Fibroblast of lung (primary cell): ENCODE measurements at regions not wholly inside any gene's neighbourhood (a gene's known extent, or its start where the extent isn't known, plus 50 kb on each side); places are given as distances from the start of the nearest gene placed in this dataset.
A peak's percentile ranks its signal among the peaks of the same experiment; 100 is the strongest.

ENCODE experiments used
- DNase-seq, 2 donors: peaks; one replicate each; pipeline versions ENCODE4 v3.0.0 to v3.0.0-alpha.2; 2010; ENCODE audit warnings: low read depth in 2 of 2
- H2AFZ ChIP-seq: 2 replicates; pipeline ENCODE4 v1.5.1; 2012; ENCODE audit warnings: low read length, control low read depth, inconsistent platforms
- H3K27ac ChIP-seq: 2 replicates; pipeline ENCODE4 v1.5.1; 2011; ENCODE audit warnings: low read length, control low read depth; ENCODE audit not compliant: insufficient read depth
- H3K27me3 ChIP-seq: 2 replicates; pipeline ENCODE4 v1.5.1; 2011; ENCODE audit warnings: mild to moderate bottlenecking, low read length; ENCODE audit not compliant: control insufficient read depth, insufficient read depth
- H3K36me3 ChIP-seq: 2 replicates; pipeline ENCODE4 v1.5.1; 2011; ENCODE audit warnings: low read length; ENCODE audit not compliant: control insufficient read depth, insufficient read depth
- H3K4me1 ChIP-seq: 2 replicates; pipeline ENCODE4 v1.5.1; 2011; ENCODE audit warnings: low read length; ENCODE audit not compliant: control insufficient read depth, insufficient read depth; ENCODE audit errors: extremely low read depth
- H3K4me2 ChIP-seq: 2 replicates; pipeline ENCODE4 v1.5.1; 2011; ENCODE audit warnings: low read length, control low read depth; ENCODE audit not compliant: insufficient read depth; ENCODE audit errors: extremely low read depth
- H3K4me3 ChIP-seq, 4 experiments: fragments of 200-600 bp in 1 of 4; sonication (generic) in 1 of 4; replicated peaks in 1 of 4; 2 replicates each; pipeline ENCODE4 v1.5.1; 2011 to 2016; ENCODE audit warnings: low read length in 4 of 4, low read depth in 3 of 4, mild to moderate bottlenecking in 3 of 4, control low read depth in 2 of 4, inconsistent platforms in 1 of 4, mixed read lengths in 1 of 4; ENCODE audit not compliant: insufficient read depth in 1 of 4; ENCODE audit errors: control extremely low read depth in 1 of 4
- H3K79me2 ChIP-seq: 2 replicates; pipeline ENCODE4 v1.5.1; 2012; ENCODE audit warnings: mild to moderate bottlenecking, low read length, inconsistent platforms; ENCODE audit not compliant: control insufficient read depth, insufficient read depth
- H3K9ac ChIP-seq: 2 replicates; pipeline ENCODE4 v1.5.1; 2011; ENCODE audit warnings: mild to moderate bottlenecking, low read length, control low read depth; ENCODE audit not compliant: insufficient read depth
- H3K9me3 ChIP-seq: 2 replicates; pipeline ENCODE4 v1.5.1; 2012; ENCODE audit warnings: low read depth, low read length; ENCODE audit not compliant: control insufficient read depth, insufficient read depth
- H4K20me1 ChIP-seq: 2 replicates; pipeline ENCODE4 v1.5.1; 2011; ENCODE audit warnings: low read length; ENCODE audit not compliant: control insufficient read depth, insufficient read depth; ENCODE audit errors: extremely low read depth
- EZH2 ChIP-seq: IDR thresholded peaks from 2 replicates; pipeline ENCODE4 v1.5.1; 2012; ENCODE audit warnings: low read length, control low read depth, mild to moderate bottlenecking; ENCODE audit errors: missing control alignments
- TF ChIP-seq, protein P1 (sequence below), 2 donors: IDR thresholded peaks in 1 of 2; conservative IDR thresholded peaks in 1 of 2; 1 replicate in 1 of 2; 2 replicates in 1 of 2; pipeline ENCODE4 v1.5.1; 2011 to 2012; ENCODE audit warnings: low read length in 2 of 2, control low read depth in 1 of 2, inconsistent platforms in 1 of 2, low read depth in 1 of 2, mild to moderate bottlenecking in 1 of 2

DNA sequence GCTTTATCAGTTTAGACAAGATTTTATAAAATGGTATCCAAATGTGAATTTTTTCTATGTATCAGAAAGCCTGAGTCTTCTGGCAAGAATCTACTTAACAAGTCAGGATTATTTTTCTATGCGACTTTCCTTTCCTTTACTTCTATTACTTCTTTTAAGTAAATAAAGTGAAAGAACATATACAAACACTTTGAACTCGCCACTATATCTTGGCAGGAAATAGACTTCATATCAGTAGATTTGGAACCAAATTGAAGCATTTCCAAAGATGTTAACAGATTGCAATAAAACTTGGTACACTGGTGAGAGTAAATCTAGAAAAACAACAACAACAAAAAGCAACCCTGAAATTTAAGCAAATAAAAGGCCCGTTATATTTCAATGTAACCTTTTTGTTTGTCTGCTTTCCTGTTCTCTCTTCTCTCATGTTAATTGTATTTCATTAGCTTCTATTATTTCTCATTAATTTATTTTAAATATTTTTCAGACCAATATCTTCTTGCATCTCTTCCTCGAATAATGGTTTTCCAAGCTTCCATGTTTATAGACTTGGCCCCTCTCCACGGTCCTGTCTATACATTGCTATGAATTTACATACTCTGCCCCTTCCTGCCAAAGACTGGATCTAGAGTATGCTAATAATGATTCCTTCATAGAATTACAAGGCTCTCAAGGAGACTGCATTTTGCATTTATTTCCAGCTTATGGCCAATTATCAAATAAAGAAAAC is 843.6 kb downstream of the ADGRL2 start:
- Histone ChIP-seq H3K27ac (no peak overlapping the region), H3K36me3 (no peaks in the 10 kb centered on the region), H3K4me1 (no peaks in the 10 kb centered on the region), H4K20me1 (no peaks in the 10 kb centered on the region), H3K4me3 (no peak overlapping the region), H3K9me3 (no peaks in the 10 kb centered on the region), H3K4me2 (no peak overlapping the region), H3K9ac (no peak overlapping the region), H2AFZ (no peak overlapping the region), H3K79me2 (no peaks in the 10 kb centered on the region), H3K27me3 (no peaks in the 10 kb centered on the region)
- TF ChIP-seq, protein P1, sequence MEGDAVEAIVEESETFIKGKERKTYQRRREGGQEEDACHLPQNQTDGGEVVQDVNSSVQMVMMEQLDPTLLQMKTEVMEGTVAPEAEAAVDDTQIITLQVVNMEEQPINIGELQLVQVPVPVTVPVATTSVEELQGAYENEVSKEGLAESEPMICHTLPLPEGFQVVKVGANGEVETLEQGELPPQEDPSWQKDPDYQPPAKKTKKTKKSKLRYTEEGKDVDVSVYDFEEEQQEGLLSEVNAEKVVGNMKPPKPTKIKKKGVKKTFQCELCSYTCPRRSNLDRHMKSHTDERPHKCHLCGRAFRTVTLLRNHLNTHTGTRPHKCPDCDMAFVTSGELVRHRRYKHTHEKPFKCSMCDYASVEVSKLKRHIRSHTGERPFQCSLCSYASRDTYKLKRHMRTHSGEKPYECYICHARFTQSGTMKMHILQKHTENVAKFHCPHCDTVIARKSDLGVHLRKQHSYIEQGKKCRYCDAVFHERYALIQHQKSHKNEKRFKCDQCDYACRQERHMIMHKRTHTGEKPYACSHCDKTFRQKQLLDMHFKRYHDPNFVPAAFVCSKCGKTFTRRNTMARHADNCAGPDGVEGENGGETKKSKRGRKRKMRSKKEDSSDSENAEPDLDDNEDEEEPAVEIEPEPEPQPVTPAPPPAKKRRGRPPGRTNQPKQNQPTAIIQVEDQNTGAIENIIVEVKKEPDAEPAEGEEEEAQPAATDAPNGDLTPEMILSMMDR (conservative IDR thresholded peaks at IDR 0.05 in 1 of 2, IDR thresholded peaks at IDR 0.05 in 1 of 2; ENCODE audit: low read depth in 1 of 2, low read length in 2 of 2): no peak
- TF ChIP-seq EZH2: no peak
- peak in 1 of 2 donors; percentile 58 for DNase-seq

DNA sequence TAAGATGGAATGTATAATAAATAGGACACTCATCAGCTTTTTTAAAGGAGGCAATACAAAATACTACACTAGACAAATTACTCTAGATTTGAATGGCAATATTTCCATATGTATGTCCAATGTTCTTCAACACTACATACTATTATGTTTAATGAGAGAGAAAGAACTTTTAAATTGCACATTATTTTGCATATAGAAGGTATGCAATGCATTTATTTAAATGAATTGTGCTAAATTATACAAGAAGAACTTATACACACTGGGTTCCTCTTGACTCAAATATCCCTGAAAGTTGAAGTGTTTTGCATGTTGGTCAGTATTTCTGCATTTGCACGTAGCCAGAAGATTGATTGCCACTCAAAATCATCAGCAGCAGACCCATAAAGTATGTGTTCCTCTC is 839.6 kb downstream of the ADGRL2 start:
- H3K4me3 ChIP-seq: no peak overlapping the region
- no peak overlapping the region for H3K4me2 ChIP-seq
- H3K79me2 ChIP-seq: no peaks in the 10 kb centered on the region
- DNase-seq: no peak
- no peak overlapping the region for H3K9ac ChIP-seq
- H3K36me3 ChIP-seq: no peaks in the 10 kb centered on the region
- no peaks in the 10 kb centered on the region for H3K27me3 ChIP-seq
- H3K27ac ChIP-seq: no peak overlapping the region
- H4K20me1 ChIP-seq: no peaks in the 10 kb centered on the region
- H3K9me3 ChIP-seq: no peaks in the 10 kb centered on the region
- no peaks in the 10 kb centered on the region for H3K4me1 ChIP-seq
- no peak overlapping the region for H2AFZ ChIP-seq
- no peak for TF ChIP-seq EZH2
- TF ChIP-seq, protein P1 (conservative IDR thresholded peaks at IDR 0.05 in 1 of 2, IDR thresholded peaks at IDR 0.05 in 1 of 2; ENCODE audit: low read depth in 1 of 2, low read length in 2 of 2): no peak

DNA sequence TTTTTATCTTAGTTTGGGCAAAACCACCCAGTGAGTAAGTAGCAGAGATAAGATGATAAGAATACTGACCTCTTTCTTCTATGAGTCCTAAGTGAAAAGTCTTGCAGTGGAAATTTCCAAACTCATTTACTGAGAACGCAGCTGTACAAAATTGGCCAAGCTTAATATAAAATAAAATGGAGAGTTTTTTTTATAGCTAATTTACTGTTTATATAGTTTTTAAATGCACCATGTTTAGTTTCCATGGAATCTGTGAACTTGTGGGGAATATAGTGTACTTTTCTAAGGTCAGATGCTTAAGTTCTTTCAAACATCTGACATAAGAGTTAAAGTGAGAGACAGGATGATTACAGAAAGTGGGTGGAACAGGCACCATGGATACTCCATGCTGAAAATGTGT is 833.5 kb downstream of the ADGRL2 start:
- DNase-seq: peak in 1 of 2 donors; percentile 22
- H3K4me1 ChIP-seq: no peaks in the 10 kb centered on the region
- no peak overlapping the region for H2AFZ ChIP-seq
- H3K79me2 ChIP-seq: no peaks in the 10 kb centered on the region
- no peak overlapping the region for H3K4me2 ChIP-seq
- TF ChIP-seq, protein P1 (conservative IDR thresholded peaks at IDR 0.05 in 1 of 2, IDR thresholded peaks at IDR 0.05 in 1 of 2; ENCODE audit: low read depth in 1 of 2, low read length in 2 of 2): no peak
- TF ChIP-seq EZH2: no peak
- H3K27me3 ChIP-seq: no peaks in the 10 kb centered on the region
- H3K9ac ChIP-seq: no peak overlapping the region
- H4K20me1 ChIP-seq: no peaks in the 10 kb centered on the region
- H3K36me3 ChIP-seq: no peaks in the 10 kb centered on the region
- no peak overlapping the region for H3K27ac ChIP-seq
- no peak overlapping the region for H3K4me3 ChIP-seq
- H3K9me3 ChIP-seq: no peaks in the 10 kb centered on the region
